Occipital lobe (tissue), 1 donor: ENCODE measurements at regions not wholly inside any gene's neighbourhood (a gene's known extent, or its start where the extent isn't known, plus 50 kb on each side); places are given as distances from the start of the nearest gene placed in this dataset.
"Not testable (repeated sequence)": the region's sequence is repeated elsewhere in the genome, so short reads cannot be mapped to it uniquely, and the experiment has no call there.

ENCODE experiments used
- DNase-seq: peaks from one replicate; lab custom pipeline; 2025; lab: John Stamatoyannopoulos, UW

GRCh38 chr7:51545131-51545530 lies 228.5 kb upstream of the COBL start:
- no peak for DNase-seq

GRCh38 chr7:51543801-51544553 lies 227.4 kb upstream of the COBL start:
- no peak for DNase-seq

- not testable (repeated sequence) for DNase-seq
Observed at GRCh38 chr7:51540906-51541305, 224.3 kb upstream of the COBL start.

- no peak for DNase-seq
Observed at GRCh38 chr7:51539840-51540239, 223.2 kb upstream of the COBL start.

- no peak for DNase-seq
Observed at GRCh38 chr7:51528172-51528571, 211.6 kb upstream of the COBL start.

GRCh38 chr7:51521694-51522312 lies 205.2 kb upstream of the COBL start:
- no peak for DNase-seq

- DNase-seq: no peak
Observed at GRCh38 chr7:51521054-51521453, 204.4 kb upstream of the COBL start.

- no peak for DNase-seq
Observed at GRCh38 chr7:51518646-51519045, 202.0 kb upstream of the COBL start.

GRCh38 chr7:51517187-51517586 lies 200.6 kb upstream of the COBL start:
- DNase-seq: no peak

GRCh38 chr7:51501620-51502019 lies 185.0 kb upstream of the COBL start:
- DNase-seq: no peak

GRCh38 chr7:51482976-51483375 lies 166.4 kb upstream of the COBL start:
- DNase-seq: no peak

GRCh38 chr7:51481421-51481820 lies 164.8 kb upstream of the COBL start:
- DNase-seq: no peak

- no peak for DNase-seq
Observed at GRCh38 chr7:51477819-51478218, 161.2 kb upstream of the COBL start.

GRCh38 chr7:51477323-51477722 lies 160.7 kb upstream of the COBL start:
- DNase-seq: no peak

- no peak for DNase-seq
Observed at GRCh38 chr7:51476026-51476425, 159.4 kb upstream of the COBL start.

- DNase-seq: no peak
Observed at GRCh38 chr7:51472873-51473272, 156.3 kb upstream of the COBL start.

- DNase-seq: no peak
Observed at GRCh38 chr7:51471981-51472296, 155.3 kb upstream of the COBL start.

- DNase-seq: peak; percentile 32
Observed at GRCh38 chr7:51471210-51471980, 154.8 kb upstream of the COBL start.

- DNase-seq: no peak
Observed at GRCh38 chr7:51467384-51468017, 150.9 kb upstream of the COBL start.

- no peak for DNase-seq
Observed at GRCh38 chr7:51459809-51460208, 143.2 kb upstream of the COBL start.

- DNase-seq: no peak
Observed at GRCh38 chr7:51458693-51459092, 142.1 kb upstream of the COBL start.

- no peak for DNase-seq
Observed at GRCh38 chr7:51457079-51457478, 140.5 kb upstream of the COBL start.
